H1 (cell line): ENCODE measurements at regions not wholly inside any gene's neighbourhood (a gene's known extent, or its start where the extent isn't known, plus 50 kb on each side); places are given as distances from the start of the nearest gene placed in this dataset.
A peak's percentile ranks its signal among the peaks of the same experiment; 100 is the strongest.

Experiments
- CTCF ChIA-PET: fragments of 300-600 bp; sonication (Branson Sonifier 250); formaldehyde crosslinking; loops from one replicate; lab custom pipeline; 2021; ENCODE audit not compliant: partially characterized antibody; lab: Charles Lee
- POLR2A ChIA-PET: fragments of 300-600 bp; sonication (Branson Sonifier 250); formaldehyde crosslinking; loops from one replicate; lab custom pipeline; 2021; ENCODE audit warnings: inconsistent platforms; ENCODE audit not compliant: partially characterized antibody; lab: Charles Lee
- DNase-seq, 2 experiments: peaks; one replicate each; pipeline versions ENCODE4 v3.0.0 to v3.0.0-alpha.2; 2010 to 2022; ENCODE audit warnings: low spot score in 2 of 2, low read depth in 1 of 2, mixed read lengths in 1 of 2
- FAIRE-seq: peaks from 2 replicates; lab custom pipeline; 2011; peaks lifted over from hg19 to GRCh38; lab: Jason Lieb, UNC
- H2AFZ ChIP-seq: 2 replicates; pipeline ENCODE4 v1.8.1; 2012; ENCODE audit warnings: low read length, inconsistent platforms
- H2AK5ac ChIP-seq: 2 replicates; pipeline ENCODE4 v1.6.1; 2013; ENCODE audit warnings: low read depth, low read length
- H2BK120ac ChIP-seq: replicated peaks from 2 replicates; pipeline ENCODE3; 2013; ENCODE audit warnings: low read depth, low read length, inconsistent platforms
- H2BK12ac ChIP-seq: 2 replicates; pipeline ENCODE4 v1.6.1; 2013; ENCODE audit warnings: low read depth, low read length
- H2BK15ac ChIP-seq: 2 replicates; pipeline ENCODE4 v1.6.1; 2013; ENCODE audit warnings: low read length
- H2BK20ac ChIP-seq: 2 replicates; pipeline ENCODE4 v1.6.1; 2013; ENCODE audit warnings: low read length
- H2BK5ac ChIP-seq: 2 replicates; pipeline ENCODE4 v1.6.1; 2013; ENCODE audit warnings: low read depth, low read length
- H3K14ac ChIP-seq: 2 replicates; pipeline ENCODE4 v1.6.1; 2013; ENCODE audit warnings: inconsistent platforms; ENCODE audit not compliant: insufficient read length
- H3K18ac ChIP-seq: 2 replicates; pipeline ENCODE4 v1.6.1; 2013; ENCODE audit warnings: low read length; ENCODE audit errors: extremely low read depth
- H3K23ac ChIP-seq: 2 replicates; pipeline ENCODE4 v1.6.1; 2013; ENCODE audit warnings: inconsistent platforms; ENCODE audit not compliant: insufficient read length
- H3K23me2 ChIP-seq: 2 replicates; pipeline ENCODE4 v1.6.1; 2013; ENCODE audit warnings: low read depth, low read length
- H3K27ac ChIP-seq: 2 replicates; pipeline ENCODE4 v1.6.1; 2011; ENCODE audit warnings: low read depth, low read length, inconsistent platforms
- H3K27me3 ChIP-seq, 4 experiments: replicated peaks in 1 of 4; 1 replicate in 1 of 4; 2 replicates in 3 of 4; pipeline versions ENCODE4 v1.6.1 to v1.8.1; 2011 to 2013; ENCODE audit warnings: low read length in 3 of 4, mild to moderate bottlenecking in 3 of 4, inconsistent platforms in 2 of 4, mixed read lengths in 2 of 4, moderate library complexity in 1 of 4; ENCODE audit not compliant: control insufficient read depth in 3 of 4, insufficient read depth in 3 of 4; ENCODE audit errors: extremely low read depth in 1 of 4
- H3K36me3 ChIP-seq, 4 experiments: 2 replicates each; pipeline versions ENCODE4 v1.6.1 to v1.8.1; 2011 to 2013; ENCODE audit warnings: mild to moderate bottlenecking in 4 of 4, low read length in 3 of 4, moderate library complexity in 2 of 4, control low read depth in 1 of 4, inconsistent platforms in 1 of 4; ENCODE audit not compliant: insufficient read depth in 4 of 4, control insufficient read depth in 2 of 4
- H3K4ac ChIP-seq: replicated peaks from 2 replicates; pipeline ENCODE3; 2013; ENCODE audit warnings: low read length, low read depth, mixed read lengths, inconsistent platforms; ENCODE audit not compliant: insufficient read length
- H3K4me1 ChIP-seq, 4 experiments: replicated peaks in 1 of 4; 1 replicate in 1 of 4; 2 replicates in 3 of 4; pipeline versions ENCODE4 v1.6.1 to v1.8.1; 2011 to 2013; ENCODE audit warnings: low read length in 3 of 4, inconsistent platforms in 2 of 4, mixed read lengths in 1 of 4; ENCODE audit not compliant: insufficient read depth in 4 of 4, control insufficient read depth in 3 of 4
- H3K4me2 ChIP-seq, 2 experiments: 2 replicates each; pipeline versions ENCODE4 v1.6.1 to v1.8.1; 2011 to 2013; ENCODE audit warnings: low read depth in 2 of 2, low read length in 2 of 2, control low read depth in 1 of 2, inconsistent platforms in 1 of 2, mild to moderate bottlenecking in 1 of 2; ENCODE audit not compliant: insufficient read depth in 1 of 2
- H3K4me3 ChIP-seq, 4 experiments: fragments of 200-600, 300-600 bp in 1 of 4; sonication (generic), shearing (Covaris generic), sonication (Bioruptor Twin) in 1 of 4; 2 replicates each; pipeline versions ENCODE4 v1.5.1 to v1.8.1; 2011 to 2016; ENCODE audit warnings: low read length in 4 of 4, low read depth in 3 of 4, control low read depth in 2 of 4, inconsistent platforms in 2 of 4, mild to moderate bottlenecking in 2 of 4, mixed read lengths in 1 of 4, moderate library complexity in 1 of 4; ENCODE audit not compliant: insufficient read depth in 2 of 4; ENCODE audit errors: extremely low read depth in 1 of 4
- H3K56ac ChIP-seq: replicated peaks from 2 replicates; pipeline ENCODE3; 2013; ENCODE audit warnings: low read depth, mild to moderate bottlenecking, mixed read lengths, low read length, inconsistent platforms; ENCODE audit not compliant: insufficient read length
- H3K79me1 ChIP-seq: 2 replicates; pipeline ENCODE4 v1.6.1; 2013; ENCODE audit warnings: low read depth, low read length, control low read depth
- H3K79me2 ChIP-seq, 2 experiments: 2 replicates each; pipeline versions ENCODE4 v1.6.1 to v1.8.1; 2012 to 2013; ENCODE audit warnings: low read length in 2 of 2, mild to moderate bottlenecking in 2 of 2, inconsistent platforms in 1 of 2; ENCODE audit not compliant: insufficient read depth in 2 of 2, control insufficient read depth in 1 of 2
- H3K9ac ChIP-seq, 4 experiments: replicated peaks in 1 of 4; 1 replicate in 1 of 4; 2 replicates in 3 of 4; pipeline versions ENCODE4 v1.6.1 to v1.8.1; 2011 to 2013; ENCODE audit warnings: low read depth in 3 of 4, low read length in 3 of 4, control low read depth in 2 of 4, mild to moderate bottlenecking in 2 of 4, moderate library complexity in 2 of 4, inconsistent platforms in 1 of 4; ENCODE audit errors: extremely low read depth in 1 of 4
- H3K9me3 ChIP-seq, 2 experiments: 2 replicates each; pipeline versions ENCODE4 v1.6.1 to v1.8.1; 2012 to 2013; ENCODE audit warnings: mild to moderate bottlenecking in 2 of 2, moderate library complexity in 2 of 2, control low read depth in 1 of 2, inconsistent platforms in 1 of 2, low read depth in 1 of 2, low read length in 1 of 2, mixed read lengths in 1 of 2; ENCODE audit not compliant: insufficient read depth in 2 of 2
- H4K20me1 ChIP-seq, 2 experiments: replicated peaks in 1 of 2; 2 replicates each; pipeline versions ENCODE3 to v1.8.1; 2011 to 2013; ENCODE audit warnings: inconsistent platforms in 2 of 2, low read length in 2 of 2, mild to moderate bottlenecking in 1 of 2; ENCODE audit not compliant: insufficient read depth in 2 of 2, control insufficient read depth in 1 of 2
- H4K5ac ChIP-seq: 2 replicates; pipeline ENCODE4 v1.6.1; 2013; ENCODE audit warnings: low read length, low read depth, mixed read lengths, inconsistent platforms; ENCODE audit not compliant: insufficient read length
- H4K8ac ChIP-seq: 2 replicates; pipeline ENCODE4 v1.8.0; 2013; ENCODE audit warnings: mild to moderate bottlenecking, moderate library complexity, low read length, inconsistent platforms; ENCODE audit not compliant: insufficient read depth; ENCODE audit errors: extremely low read depth
- H4K91ac ChIP-seq: replicated peaks from 2 replicates; pipeline ENCODE3; 2013; ENCODE audit warnings: low read length, mixed read lengths, inconsistent platforms; ENCODE audit not compliant: insufficient read length
- EZH2 ChIP-seq: fragments of 200-600 bp; sonication (generic); IDR thresholded peaks from 2 replicates; pipeline ENCODE4 v1.7.1; 2012; ENCODE audit warnings: low read depth, mild to moderate bottlenecking, moderate library complexity, low read length, inconsistent platforms; ENCODE audit not compliant: severe bottlenecking
- RAD21 ChIP-seq, 2 experiments: IDR thresholded peaks in 1 of 2; conservative IDR thresholded peaks in 1 of 2; 2 replicates each; pipeline ENCODE4 v1.6.1; 2011; ENCODE audit warnings: low read depth in 2 of 2, low read length in 2 of 2, improper control_type of control experiment in 1 of 2, inconsistent platforms in 1 of 2, mild to moderate bottlenecking in 1 of 2, moderate library complexity in 1 of 2
- SIX5 ChIP-seq: IDR thresholded peaks from 2 replicates; pipeline ENCODE4 v1.6.1; 2011; ENCODE audit warnings: mild to moderate bottlenecking, low read depth, low read length
- SP4 ChIP-seq: IDR thresholded peaks from 2 replicates; pipeline ENCODE4 v1.6.1; 2012; ENCODE audit warnings: low read length, inconsistent platforms
- TAF7 ChIP-seq: optimal IDR thresholded peaks from 2 replicates; pipeline ENCODE3; 2011; ENCODE audit warnings: low read depth, mild to moderate bottlenecking, inconsistent platforms, low read length, moderate library complexity, borderline replicate concordance
- WGBS, 2 experiments: shearing (Covaris generic) in 1 of 2; methylation state at CpG; one replicate each; pipeline versions ENCODE4 v1.1.6 to v1.1.7; 2013 to 2015; ENCODE audit warnings: low lambda C conversion rate in 2 of 2, mixed read lengths in 2 of 2, inconsistent platforms in 1 of 2, low coverage in 1 of 2, missing lambda C conversion rate in 1 of 2; ENCODE audit not compliant: insufficient replicate concordance in 2 of 2, insufficient coverage in 1 of 2, insufficient read length in 1 of 2; ENCODE audit errors: extremely low coverage in 1 of 2, missing lambda C conversion rate in 1 of 2; 5-methylcytosine and 5-hydroxymethylcytosine counted together

DNA sequence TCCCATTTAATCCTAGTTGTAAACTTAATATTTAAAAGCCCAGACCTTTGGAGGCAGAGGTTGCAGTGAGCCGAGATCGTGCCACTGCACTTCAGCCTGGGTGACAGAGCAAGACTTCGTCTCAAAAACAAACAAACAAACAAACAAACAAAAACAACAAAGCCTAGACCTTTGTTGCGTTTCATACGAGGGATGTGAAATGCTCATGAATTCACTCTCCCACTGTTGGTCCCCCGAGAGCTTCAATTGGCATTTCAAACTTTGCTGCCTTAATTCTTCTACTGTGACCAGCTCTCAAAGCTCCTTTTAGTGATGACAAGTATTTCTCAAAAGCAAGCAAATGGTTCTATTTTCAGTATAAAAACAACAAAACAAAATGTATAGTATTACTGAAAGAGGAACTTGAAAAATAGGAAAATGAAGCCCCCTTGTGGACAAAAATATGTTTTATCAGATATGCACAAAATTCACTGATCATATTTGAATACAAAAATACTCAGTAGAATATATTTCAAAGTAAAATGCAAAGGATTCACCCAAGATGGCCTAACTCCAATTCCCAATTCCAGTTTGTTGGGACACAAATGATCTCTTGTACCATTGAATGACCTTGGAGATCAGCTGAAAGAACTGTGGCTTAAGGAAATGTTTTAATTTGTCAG is 140.4 kb downstream of the ESM1 start:
- no peaks in the 10 kb centered on the region for H3K23me2 ChIP-seq
- H4K91ac ChIP-seq = no peak overlapping the region
- H3K18ac ChIP-seq = no peak overlapping the region
- no peak overlapping the region for H2AK5ac ChIP-seq
- FAIRE-seq (peak; percentile 24), DNase-seq (no peak)
- no peak overlapping the region for H3K56ac ChIP-seq
- H2AFZ ChIP-seq = no peak overlapping the region
- no peak overlapping the region for H2BK20ac ChIP-seq
- no peaks in the 10 kb centered on the region for H4K20me1 ChIP-seq
- no peak overlapping the region for H3K27ac ChIP-seq
- H3K36me3 ChIP-seq = no peaks in the 10 kb centered on the region
- H3K9ac ChIP-seq = no peak overlapping the region
- H3K9me3 ChIP-seq = no peaks in the 10 kb centered on the region
- POLR2A ChIA-PET = interaction anchor here (2.0 kb wide), 1 partner anchor 328 kb away, joined by 9 read pairs; the partner anchor contains the start of gene SNX18
- H3K4ac ChIP-seq = no peak overlapping the region
- H3K4me2 ChIP-seq = no peak overlapping the region
- no peaks in the 10 kb centered on the region for H3K79me1 ChIP-seq
- no peak overlapping the region for H3K14ac ChIP-seq
- H2BK15ac ChIP-seq = no peak overlapping the region
- TF ChIP-seq TAF7 (no peak), SP4 (no peak), SIX5 (no peak), RAD21 (IDR thresholded peaks at IDR 0.05 in 1 of 2, conservative IDR thresholded peaks at IDR 0.05 in 1 of 2; ENCODE audit: low read depth in 2 of 2, low read length in 2 of 2) (peak in 1 of 2 experiments; percentile 42; a peak in 3 of 4 replicates), EZH2 (no peak)
- H4K5ac ChIP-seq = no peak overlapping the region
- no peak overlapping the region for H2BK12ac ChIP-seq
- no peaks in the 10 kb centered on the region for H3K4me1 ChIP-seq
- no peaks in the 10 kb centered on the region for H3K79me2 ChIP-seq
- no peak overlapping the region for H3K4me3 ChIP-seq
- CTCF ChIA-PET = interaction anchor here (0.5 to 4.2 kb wide), 35 partner anchors 11 to 1376 kb away, joined by 3 to 33 read pairs (median 4); partner anchors contain the start of gene SNX18
- no peak overlapping the region for H2BK5ac ChIP-seq
- H3K23ac ChIP-seq = no peak overlapping the region
- WGBS, 2 experiments = 87% methylated on average over 6 of the region's 6 CpGs; no CpG with 5 or more reads in 1 of the 2 experiments
- no peak overlapping the region for H2BK120ac ChIP-seq
- no peaks in the 10 kb centered on the region for H3K27me3 ChIP-seq
- H4K8ac ChIP-seq = no peak overlapping the region
